ENCODE measurements at regions not wholly inside any gene's neighbourhood (a gene's known extent, or its start where the extent isn't known, plus 50 kb on each side); places are given as distances from the start of the nearest gene placed in this dataset.
"Not testable (repeated sequence)": the region's sequence is repeated elsewhere in the genome, so short reads cannot be mapped to it uniquely, and the experiment has no call there.

DNA sequence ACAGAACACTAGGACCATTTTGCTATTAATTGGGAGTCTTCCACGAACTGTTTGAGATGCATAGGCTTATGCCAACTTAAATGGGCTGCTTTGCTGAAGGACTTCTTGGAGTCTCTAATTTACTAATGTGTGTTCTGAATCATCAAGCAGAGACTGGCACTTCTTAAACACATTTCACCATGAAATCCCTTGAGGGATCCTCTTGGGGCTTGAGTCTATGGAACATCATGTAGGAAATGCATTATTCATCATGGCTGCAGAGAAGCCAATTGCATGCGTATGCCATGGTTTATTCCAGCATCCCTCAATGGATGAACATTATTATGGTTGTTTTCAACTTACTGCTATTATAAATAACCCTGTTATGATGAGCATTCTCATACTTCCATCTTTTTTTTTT lies 73.4 kb downstream of the FGD2 start:
- DNase-seq (ENCODE audit: low read depth): no peak

DNA sequence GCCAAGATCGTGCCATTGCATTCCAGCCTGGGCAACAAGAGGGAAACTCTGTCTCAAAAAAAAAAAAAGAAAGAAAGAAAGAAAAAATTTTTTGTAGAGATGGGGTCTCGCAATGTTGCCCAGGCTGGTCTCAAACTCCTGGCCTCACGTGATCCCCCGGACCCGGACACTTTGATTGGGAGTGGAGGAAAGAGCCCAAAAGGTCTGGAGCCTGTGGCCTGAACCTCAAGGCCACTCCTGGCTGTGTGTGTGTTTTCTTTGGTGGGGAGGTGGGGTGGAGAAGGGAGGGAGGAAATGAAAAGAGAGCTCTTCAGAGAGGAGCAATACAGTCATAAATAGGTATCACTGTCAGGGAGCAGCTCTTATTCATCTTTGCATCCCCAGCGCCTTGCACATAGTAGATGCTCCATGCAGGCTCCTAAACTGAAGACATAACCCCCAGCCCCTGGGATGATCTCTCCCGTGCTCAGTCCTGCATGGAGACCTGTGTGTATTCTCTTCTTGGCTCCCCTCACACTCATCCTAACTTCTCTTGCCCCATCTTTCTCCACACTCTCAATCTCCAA lies 75.7 kb downstream of the FGD2 start:
- no peak for DNase-seq (ENCODE audit: low read depth)

DNA sequence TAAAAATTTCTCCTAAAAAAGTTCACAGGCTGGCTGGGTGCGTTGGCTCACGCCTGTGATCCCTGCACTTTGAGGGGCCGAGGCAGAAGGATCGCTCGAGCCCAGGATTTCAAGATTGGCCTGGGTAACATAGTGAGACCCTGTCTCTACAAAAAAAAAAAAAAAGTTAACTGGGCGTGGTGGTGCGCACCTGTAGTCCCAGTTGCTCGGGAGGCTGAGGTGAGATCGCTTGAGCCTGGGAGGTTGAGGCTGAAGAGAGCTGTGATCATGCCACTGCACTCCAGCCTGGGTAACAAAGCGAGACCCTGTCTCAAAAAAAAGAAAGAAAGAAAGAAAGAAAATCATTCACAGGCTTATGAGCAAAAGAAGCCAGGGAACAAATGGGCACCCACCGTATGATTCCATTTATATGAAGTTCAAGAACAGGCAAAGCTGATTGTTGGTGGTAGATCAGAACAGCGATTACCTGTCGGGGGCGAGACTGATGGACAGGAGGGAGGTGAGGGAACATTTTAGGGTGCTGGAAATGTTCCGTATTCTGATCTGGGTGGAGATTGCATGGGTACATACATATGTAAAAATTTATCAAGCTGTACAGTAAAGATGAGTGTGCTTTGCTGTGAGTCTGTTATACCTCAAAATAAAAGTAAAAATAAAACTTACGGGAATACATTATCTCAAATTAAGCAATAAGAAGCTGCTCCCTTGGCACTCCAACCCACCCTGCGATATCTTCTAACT lies 77.1 kb downstream of the FGD2 start:
- no peak for DNase-seq (ENCODE audit: low read depth)

DNA sequence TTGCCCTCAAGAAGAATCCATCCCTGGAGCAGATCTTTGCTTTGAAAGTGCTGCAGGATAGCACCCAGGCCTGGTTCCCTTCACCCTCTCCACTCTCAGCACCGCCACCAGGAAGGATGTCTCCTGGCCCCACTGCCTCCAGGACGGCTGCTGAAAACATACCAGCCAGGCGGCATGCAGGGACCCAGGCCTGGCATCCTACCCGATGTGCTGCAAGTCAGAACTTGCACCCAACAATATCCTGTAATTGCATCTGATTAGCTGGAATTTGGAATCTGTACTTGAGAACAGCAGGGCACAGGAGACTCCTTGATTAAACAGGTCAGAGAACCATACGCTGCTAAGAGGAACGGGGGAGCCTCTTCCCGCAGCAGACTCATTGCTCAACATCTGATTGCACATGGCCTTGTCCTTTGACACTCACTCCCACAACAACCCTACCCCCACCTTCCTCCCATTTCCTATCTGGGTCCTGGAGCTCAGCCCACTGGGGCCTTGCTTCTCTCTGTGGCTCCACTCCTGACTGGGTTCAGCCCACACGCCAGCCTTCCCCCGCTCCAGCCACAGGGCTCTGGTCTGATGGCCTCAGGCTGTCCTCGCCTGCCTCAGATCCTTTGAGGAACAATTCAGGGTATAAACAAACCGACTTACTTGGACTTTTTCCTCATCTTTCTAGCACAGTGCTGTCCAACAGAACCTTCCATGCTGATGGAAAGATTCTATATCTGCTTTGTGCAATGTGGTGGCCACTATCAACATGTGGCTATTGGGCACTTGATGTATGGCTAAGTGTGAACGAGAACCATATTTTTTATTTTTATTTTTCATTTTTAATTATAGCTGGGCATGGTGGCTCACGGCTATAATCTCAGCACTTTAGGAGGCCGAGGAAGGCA lies 78.0 kb downstream of the FGD2 start:
- DNase-seq (ENCODE audit: low read depth): peak; percentile 87

DNA sequence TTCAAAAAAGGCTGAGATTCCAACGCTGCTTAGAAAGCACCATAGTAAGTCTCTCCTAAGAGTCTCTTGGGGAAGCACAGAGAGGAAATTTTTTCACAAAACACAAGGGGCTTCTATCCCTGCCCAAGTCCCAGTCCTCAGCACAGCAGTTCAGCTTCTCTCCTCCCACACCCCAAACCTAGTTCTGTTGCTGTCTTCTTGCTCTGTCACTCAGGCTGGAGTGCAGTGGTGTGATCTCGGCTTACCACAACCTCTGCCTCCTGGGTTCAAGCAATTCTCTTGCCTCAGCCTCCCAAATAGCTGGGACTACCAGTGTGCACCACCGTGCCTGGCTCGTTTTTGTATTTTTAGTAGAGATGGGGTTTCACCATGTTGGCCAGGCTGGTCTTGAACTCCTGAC lies 79.2 kb downstream of the FGD2 start:
- not testable (repeated sequence) for DNase-seq (ENCODE audit: low read depth)

DNA sequence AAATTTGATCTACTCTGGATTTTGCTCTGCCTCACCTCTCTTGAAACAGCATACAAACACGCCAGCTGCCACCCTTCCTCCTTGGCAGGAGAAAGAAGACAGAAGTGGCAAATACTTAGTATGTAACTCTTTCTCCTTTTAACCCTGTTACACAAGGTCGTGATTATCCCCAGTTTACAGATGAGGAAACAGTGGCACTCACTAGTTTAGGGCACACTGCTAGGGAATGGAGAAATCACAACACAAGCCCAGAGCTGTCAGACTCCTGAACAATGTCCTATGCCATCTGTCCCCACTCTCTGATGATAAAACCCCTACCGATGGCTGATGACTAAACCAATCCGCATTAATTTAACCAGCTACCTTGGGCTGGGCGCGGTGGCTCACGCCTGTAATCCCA lies 79.7 kb downstream of the FGD2 start:
- no peak for DNase-seq (ENCODE audit: low read depth)

DNA sequence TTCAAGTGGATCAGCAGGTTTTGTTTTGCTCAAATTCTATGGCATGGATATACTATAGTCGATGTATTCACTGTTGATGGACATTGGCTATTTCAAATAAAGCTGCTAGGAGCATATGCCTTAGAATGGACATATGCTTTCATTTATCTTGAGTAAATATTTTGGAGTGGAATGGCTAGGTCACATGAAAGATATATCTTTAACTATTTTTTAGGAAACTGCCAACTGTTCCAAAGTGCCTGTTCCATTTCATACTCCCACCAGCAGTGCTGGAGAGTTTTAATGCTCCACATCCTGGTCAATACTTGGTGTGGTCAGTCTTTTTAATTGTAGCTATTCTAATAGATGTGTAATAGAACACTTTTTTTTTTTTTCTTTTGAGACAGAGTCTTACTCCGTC lies 81.1 kb upstream of the PIM1 start:
- no peak for DNase-seq (ENCODE audit: low read depth)

DNA sequence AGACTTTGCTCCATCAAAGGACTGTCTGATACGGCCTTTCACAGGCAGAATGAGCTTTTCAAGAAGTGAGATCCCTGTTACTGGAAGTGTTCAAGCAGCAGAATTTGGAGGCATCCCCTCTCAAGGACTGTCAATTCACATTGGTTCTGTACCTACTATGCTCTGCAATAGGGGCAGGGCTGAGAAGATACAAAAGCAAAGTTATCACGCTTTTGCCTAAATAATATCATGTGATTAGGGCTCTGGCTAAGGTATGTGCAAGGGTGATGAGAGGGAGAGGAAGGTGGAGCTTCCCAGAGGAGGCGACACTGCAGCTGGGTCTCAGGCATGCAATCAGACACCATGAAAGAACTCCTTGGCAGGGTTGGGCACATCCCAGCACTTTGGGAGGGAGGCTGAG lies 80.2 kb upstream of the PIM1 start:
- DNase-seq (ENCODE audit: low read depth): no peak

DNA sequence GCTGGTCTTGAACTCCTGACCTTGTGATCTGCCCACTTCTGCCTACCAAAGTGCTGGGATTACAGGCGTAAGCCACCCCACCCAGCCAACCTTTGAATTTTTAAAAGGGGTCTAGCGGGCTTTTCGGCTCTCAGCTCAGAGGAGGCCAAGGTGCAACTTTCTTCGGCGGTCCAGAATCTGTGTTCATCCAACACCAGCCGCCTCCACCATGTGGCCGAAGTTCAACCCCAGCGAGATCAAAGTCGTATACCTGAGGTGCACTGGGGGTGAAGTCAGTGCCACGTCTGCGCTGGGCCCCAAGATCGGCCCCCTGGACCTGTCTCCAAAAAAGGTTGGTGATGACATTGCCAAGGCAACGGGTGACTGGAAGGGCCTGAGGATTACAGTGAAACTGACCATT lies 78.8 kb upstream of the PIM1 start:
- not testable (repeated sequence) for DNase-seq (ENCODE audit: low read depth)

DNA sequence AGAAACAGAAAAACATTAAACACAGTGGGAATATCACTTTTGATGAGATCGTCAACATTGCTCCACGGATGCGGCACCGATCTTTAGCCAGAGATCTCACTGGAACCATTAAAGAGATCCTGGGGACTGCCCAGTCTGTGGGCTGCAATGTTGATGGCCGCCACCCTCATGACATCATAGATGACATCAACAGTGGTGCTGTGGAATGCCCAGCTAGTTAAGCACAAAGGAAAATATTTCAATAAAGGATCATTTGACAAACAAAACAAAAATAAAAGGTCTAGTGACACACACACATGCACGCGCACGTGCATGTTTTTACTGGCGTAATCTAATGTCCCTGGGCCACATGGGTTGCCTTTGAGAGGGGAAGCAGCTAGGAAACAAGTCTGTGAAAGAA lies 78.4 kb upstream of the PIM1 start:
- DNase-seq (ENCODE audit: low read depth): not testable (repeated sequence)

DNA sequence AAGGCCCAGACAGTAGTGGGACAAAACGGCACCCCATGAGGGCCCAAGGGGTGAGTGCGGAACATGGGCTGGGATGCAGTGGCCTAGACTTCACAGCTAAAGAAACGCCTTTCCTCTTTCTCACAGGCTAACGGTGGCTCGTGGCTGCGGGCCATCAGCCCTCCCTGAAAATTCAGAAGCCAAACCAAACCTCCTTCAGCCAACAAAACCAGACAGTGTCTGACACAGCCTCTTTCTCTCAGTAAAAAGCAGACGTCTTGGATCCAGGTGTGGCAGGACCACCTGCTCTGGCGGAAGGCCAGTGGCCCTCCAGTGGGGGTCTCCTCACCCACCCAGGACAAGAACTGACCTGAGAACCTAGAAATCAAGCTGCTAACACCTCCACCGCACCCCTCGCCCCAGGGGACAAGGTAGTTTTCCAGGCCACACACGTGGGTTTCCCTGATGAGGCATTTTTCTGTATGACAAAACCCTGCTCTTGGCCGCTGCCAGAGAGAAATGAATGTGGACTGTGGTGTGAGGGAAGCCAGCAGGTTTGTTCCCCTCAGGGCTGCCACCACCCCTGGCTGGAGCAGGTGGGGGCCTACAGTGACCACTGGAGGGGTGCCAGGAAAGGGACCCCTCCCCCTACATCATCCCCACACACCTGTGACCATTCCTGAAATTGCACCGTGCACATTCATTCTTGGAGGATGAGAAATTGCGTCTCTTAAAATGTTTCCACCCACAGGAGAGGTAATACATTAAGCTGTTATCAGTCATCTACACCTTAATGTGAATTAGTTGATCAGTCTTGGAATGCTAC lies 76.8 kb upstream of the PIM1 start:
- DNase-seq (ENCODE audit: low read depth): peak; percentile 65

DNA sequence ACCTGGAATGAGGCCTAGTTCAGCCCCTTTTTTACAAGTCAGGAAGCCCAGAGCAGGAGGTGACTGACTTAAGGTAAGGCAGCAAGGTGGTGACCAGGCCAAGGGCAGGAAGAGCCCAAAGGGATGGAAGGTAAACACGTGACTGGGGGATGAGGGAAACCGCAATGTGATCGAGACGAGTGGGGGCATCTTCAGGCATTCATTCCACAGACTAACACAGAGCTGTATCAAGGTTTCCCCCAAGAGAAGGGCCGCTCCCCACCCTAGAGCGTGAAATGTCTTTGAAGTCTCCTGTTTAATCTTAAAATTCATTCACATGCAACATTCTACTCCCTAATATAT lies 76.3 kb upstream of the PIM1 start:
- DNase-seq (ENCODE audit: low read depth): no peak

DNA sequence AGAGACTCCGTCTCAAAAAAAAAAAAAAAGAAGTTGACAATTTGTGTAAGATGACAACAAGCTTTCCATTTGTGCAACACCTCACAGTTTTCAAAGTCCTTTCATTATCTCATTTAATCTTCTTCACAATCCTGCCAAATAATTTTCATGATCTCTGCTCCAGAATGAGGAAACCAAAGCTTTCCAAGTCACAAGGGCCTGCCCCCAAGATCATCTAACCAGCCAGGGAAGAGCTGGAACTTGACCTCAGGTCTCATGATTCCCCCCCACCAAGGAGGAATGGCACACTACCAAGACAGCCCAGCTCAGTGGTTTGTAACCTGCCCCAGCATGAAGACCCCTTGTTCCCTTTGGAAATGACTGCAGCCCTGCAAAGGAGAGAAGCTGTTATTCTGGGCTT lies 74.0 kb upstream of the PIM1 start:
- peak; percentile 20 for DNase-seq (ENCODE audit: low read depth)

DNA sequence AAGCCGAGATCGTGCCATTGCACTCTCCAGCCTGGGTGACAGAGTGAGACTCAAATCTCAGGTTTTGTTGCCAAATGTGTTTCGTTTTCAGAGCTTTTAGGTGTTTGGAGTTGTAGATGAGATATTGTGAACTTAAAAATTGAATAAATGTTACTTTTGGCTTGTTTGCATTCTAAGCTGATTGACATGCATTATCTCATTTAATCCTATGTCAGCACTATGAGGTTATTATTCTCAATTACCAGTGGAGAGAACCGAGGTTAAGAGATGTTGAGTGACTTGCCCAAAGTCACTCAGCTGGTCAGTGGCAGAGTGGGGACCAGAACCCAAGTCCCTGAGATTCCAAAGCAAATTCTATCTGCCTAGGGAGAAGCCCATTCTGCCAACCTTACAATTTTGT lies 72.6 kb upstream of the PIM1 start:
- DNase-seq (ENCODE audit: low read depth): no peak

DNA sequence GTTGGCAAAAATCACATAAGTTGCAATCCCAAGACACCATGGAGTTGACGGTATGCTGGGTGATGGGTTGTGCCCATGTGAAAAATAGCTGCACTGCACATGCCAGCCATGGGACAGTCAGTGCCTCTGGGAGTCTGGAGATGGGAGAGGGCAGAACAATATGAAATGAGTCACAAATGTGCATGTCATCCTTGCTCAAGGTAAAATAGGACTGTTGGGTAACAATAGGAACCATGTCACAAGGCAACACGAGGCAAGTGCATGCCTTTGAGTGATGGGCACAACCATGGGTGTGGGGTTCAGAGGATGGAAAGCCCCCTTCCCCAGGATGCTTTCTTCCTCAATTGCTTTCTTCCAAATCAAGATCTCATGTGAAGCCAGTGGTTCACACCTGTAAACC lies 70.5 kb upstream of the PIM1 start:
- peak; percentile 70 for DNase-seq (ENCODE audit: low read depth)

DNA sequence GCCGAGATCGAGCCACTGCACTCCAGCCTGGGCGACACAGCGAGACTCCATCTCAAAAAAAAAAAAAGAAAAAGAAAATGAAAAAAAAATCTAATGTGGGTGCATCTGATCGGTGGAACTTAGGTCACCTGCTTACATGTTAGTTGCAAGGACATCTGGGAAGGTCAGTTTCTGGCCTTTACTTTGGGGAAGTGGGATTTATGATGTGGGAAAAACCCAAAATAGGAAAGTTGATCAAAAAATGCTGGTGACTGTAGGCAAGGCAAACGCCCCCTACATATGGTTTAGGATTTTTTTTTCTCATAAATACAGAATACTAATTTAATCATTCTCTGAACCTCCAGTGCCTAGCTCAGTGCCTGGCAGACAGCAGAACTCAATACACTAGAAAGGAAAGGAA lies 69.2 kb upstream of the PIM1 start:
- DNase-seq (ENCODE audit: low read depth): no peak

DNA sequence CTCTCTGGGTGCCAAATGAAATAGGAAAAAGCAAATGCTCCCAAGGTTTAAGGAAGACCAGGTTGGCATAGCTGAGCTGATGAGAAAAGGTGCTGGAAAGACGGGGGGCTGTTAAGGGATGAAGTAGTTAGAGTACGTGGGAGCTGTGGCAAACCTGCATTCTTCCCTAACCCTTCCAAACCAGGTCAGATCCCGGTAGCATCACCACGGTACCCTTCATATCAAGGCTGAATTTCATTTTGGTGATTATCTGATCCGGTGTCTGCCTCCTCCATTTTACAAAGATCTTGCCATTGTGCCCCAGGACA lies 68.0 kb upstream of the PIM1 start:
- no peak for DNase-seq (ENCODE audit: low read depth)

DNA sequence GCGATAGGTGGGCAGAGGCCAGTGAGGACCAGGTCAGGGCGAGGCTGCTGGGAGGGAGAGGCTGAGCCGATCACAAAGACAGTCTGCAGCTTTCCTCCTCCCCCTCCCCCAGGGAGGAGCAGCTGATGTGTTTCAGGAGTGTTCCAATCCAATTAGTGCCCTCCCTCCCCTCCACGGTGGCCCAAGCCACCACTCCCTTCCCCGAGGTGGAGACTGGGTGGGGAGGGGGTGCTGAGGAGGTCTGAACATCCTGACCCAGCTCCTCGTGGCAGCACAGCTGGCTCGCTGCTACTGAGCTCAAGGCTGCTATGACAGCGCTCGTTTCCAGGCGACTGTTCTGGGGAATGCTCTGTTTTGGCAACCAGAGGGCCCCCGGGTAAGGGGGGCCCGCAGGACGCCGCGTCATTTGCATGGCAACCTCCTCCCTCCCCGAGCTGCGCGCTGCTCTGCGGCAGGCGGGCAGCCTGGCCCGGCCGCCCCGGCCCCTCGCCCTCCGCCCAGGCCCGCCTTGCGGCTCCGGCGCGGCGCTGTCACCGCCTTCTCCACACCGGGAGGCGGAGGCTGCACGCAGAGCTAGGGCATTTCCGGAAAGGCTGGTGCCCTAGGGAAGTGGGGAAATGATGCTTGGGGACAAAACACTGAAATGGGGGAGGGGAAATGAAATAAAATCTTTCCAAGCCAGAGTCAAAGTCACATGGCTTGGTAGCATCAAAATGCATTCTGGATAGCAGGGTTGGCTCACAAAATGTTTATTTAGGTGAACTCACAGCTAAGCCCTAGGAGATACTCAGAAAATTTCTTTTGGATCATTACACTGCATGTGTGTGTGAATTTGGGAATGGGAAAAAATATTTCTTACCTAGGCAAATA lies 67.4 kb upstream of the PIM1 start:
- peak; percentile 87 for DNase-seq (ENCODE audit: low read depth)

DNA sequence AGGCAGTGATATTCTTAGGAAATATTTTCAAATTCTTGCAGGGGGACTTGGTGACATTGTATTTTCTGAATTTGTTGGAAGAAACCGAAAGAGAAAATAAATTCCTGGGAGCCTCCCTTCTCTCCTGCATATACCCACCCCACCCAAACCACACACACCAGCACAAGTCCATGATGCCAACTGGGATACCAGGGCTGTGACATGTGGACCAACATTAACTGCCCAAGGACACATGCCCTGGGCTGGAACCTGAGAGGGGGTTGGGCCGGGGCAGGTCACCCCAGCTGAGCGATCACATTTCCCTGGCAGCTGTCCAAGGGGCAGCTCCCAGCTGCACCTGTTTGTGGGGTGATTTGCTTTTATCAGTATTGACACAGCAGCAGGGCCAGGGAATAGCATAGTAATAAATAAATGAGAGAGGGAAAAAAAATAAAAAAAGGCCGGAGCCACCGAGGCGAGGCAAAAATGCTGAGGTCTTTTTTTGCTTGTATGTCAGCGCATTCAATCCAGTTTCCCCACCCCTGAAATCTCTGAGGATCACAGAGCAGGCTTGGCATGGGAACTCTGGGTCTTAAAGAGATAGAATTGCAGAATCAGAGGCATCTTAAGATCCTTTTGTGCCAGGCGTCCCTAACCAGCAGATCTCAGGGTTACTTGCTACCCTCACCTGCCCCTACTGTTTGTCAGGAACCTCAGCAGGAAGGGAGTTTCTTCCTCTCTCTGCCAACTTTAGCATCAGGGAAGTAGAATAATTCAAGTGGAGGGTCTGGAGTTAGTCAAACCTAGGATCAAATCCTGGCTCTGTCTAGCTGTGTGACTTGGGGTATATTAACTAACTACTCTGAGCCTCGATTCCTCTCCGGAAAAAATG lies 66.5 kb upstream of the PIM1 start:
- DNase-seq (ENCODE audit: low read depth): peak; percentile 82

DNA sequence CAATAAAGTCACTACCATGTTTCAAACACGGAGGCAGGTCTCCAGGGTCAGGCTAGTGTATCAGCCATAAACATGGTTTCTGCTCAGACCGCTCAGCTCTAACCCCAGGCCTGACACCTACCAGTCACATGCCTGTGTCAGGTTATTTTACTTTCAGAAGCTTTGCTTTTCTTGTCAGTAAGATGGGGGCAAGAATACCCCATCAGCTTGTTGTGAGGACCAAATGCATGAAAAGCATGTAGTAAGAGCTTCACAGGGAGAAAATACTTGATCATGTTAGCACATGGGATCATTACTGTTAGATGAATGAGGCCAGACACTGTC lies 65.2 kb upstream of the PIM1 start:
- no peak for DNase-seq (ENCODE audit: low read depth)
